ENCODE measurements at regions not wholly inside any gene's neighbourhood (a gene's known extent, or its start where the extent isn't known, plus 50 kb on each side); places are given as distances from the start of the nearest gene placed in this dataset.

DNA sequence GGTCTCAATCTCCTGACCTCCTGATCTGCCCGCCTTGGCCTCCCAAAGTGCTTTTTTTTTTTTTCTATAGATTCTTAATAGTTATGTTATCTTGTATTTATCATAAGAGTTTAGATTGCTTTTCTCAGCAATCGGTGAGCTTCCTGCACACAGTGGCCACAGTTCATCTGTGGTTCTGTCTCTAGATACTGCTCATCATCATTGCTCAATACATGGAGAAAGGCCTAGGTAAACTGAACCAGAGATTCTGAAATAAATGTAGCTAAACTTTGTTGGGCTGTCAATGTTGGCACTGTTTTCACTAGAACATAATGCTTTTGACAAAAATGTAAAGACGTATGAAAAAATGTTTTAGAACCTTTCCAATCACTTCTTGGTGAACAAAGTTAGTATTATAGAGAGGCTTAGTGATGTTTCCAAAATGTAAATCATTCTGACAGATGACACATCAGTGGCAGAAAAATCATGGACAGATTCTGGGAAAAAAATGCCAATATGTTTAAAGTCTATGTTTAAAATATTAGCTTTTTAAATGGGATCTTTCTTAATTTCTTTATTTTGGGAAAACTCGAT lies 50.0 kb upstream of the LIMCH1 start:
- TF ChIP-seq, protein P1, sequence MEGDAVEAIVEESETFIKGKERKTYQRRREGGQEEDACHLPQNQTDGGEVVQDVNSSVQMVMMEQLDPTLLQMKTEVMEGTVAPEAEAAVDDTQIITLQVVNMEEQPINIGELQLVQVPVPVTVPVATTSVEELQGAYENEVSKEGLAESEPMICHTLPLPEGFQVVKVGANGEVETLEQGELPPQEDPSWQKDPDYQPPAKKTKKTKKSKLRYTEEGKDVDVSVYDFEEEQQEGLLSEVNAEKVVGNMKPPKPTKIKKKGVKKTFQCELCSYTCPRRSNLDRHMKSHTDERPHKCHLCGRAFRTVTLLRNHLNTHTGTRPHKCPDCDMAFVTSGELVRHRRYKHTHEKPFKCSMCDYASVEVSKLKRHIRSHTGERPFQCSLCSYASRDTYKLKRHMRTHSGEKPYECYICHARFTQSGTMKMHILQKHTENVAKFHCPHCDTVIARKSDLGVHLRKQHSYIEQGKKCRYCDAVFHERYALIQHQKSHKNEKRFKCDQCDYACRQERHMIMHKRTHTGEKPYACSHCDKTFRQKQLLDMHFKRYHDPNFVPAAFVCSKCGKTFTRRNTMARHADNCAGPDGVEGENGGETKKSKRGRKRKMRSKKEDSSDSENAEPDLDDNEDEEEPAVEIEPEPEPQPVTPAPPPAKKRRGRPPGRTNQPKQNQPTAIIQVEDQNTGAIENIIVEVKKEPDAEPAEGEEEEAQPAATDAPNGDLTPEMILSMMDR (IDR thresholded peaks at IDR 0.05): no peak
- TF ChIP-seq ZFX (IDR thresholded peaks at IDR 0.05; ENCODE audit: borderline replicate concordance): no peak
